Spleen (tissue), 11 donors: ENCODE measurements at regions not wholly inside any gene's neighbourhood (a gene's known extent, or its start where the extent isn't known, plus 50 kb on each side); places are given as distances from the start of the nearest gene placed in this dataset.
"Not testable (repeated sequence)": the region's sequence is repeated elsewhere in the genome, so short reads cannot be mapped to it uniquely, and the experiment has no call there.

Experiments
- DNase-seq: peaks from one replicate; pipeline ENCODE4 v3.0.0-alpha.2; 2020
- H3K27ac ChIP-seq, 8 donors: fragments of 200-600 bp; sonication (generic) in 7 of 8; 1 replicate in 4 of 8; 2 replicates in 4 of 8; pipeline versions ENCODE4 v1.5.0 to v1.8.0; 2016 to 2021; ENCODE audit warnings: inconsistent platforms in 4 of 8, mild to moderate bottlenecking in 4 of 8, moderate library complexity in 1 of 8
- H3K27me3 ChIP-seq, 7 donors: fragments of 200-600 bp; sonication (generic) in 6 of 7; replicated peaks in 1 of 7; 1 replicate in 4 of 7; 2 replicates in 3 of 7; pipeline versions ENCODE4 v1.5.0 to v1.8.0; 2016 to 2021; ENCODE audit warnings: inconsistent platforms in 3 of 7, mild to moderate bottlenecking in 1 of 7
- H3K36me3 ChIP-seq, 6 donors: fragments of 200-600 bp; sonication (generic) in 5 of 6; 1 replicate in 4 of 6; 2 replicates in 2 of 6; pipeline versions ENCODE4 v1.5.0 to v1.8.0; 2016 to 2021; ENCODE audit warnings: inconsistent platforms in 2 of 6
- H3K4me1 ChIP-seq, 6 donors: fragments of 200-600 bp; sonication (generic) in 5 of 6; 1 replicate in 3 of 6; 2 replicates in 3 of 6; pipeline versions ENCODE4 v1.5.0 to v1.8.0; 2016 to 2021; ENCODE audit warnings: inconsistent platforms in 3 of 6
- H3K4me3 ChIP-seq, 8 donors: fragments of 200-600 bp; sonication (generic) in 7 of 8; 1 replicate in 4 of 8; 2 replicates in 4 of 8; pipeline versions ENCODE4 v1.5.0 to v1.8.0; 2016 to 2021; ENCODE audit warnings: inconsistent platforms in 4 of 8, mild to moderate bottlenecking in 4 of 8, moderate library complexity in 2 of 8
- H3K9me3 ChIP-seq, 8 donors: fragments of 200-600 bp; sonication (generic) in 7 of 8; 1 replicate in 4 of 8; 2 replicates in 4 of 8; pipeline versions ENCODE4 v1.5.0 to v1.8.0; 2016 to 2021; ENCODE audit warnings: inconsistent platforms in 4 of 8
- POLR2A ChIP-seq, 3 donors: fragments of 450-650 bp; IDR thresholded peaks; one replicate each; pipeline ENCODE4 v1.5.1; 2017; ENCODE audit warnings: antibody characterized with exemption in 3 of 3, mild to moderate bottlenecking in 1 of 3
- POLR2AphosphoS5 ChIP-seq, 3 donors: sonication (generic); formaldehyde crosslinking; IDR thresholded peaks; one replicate each; pipeline ENCODE4 v1.5.1; 2017; ENCODE audit warnings: antibody characterized with exemption in 3 of 3
- WGBS, 5 donors: extraction: QIAGEN DNeasy Blood & Tissue Kit in 3 of 5; methylation state at CpG; one replicate each; pipeline versions ENCODE4 v1.1.5 to v1.1.7; 2013 to 2018; 5-methylcytosine and 5-hydroxymethylcytosine counted together
- intact Hi-C: fragments of 100-400 bp; cut with DNase I; formaldehyde crosslinking; loops from one replicate; pipeline ENCODE4 v1.15.0; 2023; ENCODE audit warnings: low total_unique reads
- TF ChIP-seq, protein P1 (sequence below), 11 experiments: fragments of 200-600 bp in 7 of 11; fragments of 450-650 bp in 4 of 11; sonication (generic) in 4 of 11; IDR thresholded peaks in 8 of 11; conservative IDR thresholded peaks in 3 of 11; 1 replicate in 7 of 11; 2 replicates in 4 of 11; pipeline versions ENCODE4 v1.4.0 to v1.8.0; 2016 to 2021; ENCODE audit warnings: antibody characterized with exemption in 11 of 11, inconsistent platforms in 4 of 11, mild to moderate bottlenecking in 1 of 11
- donor health status: healthy with polysubstance abuse.
- donor health status: DM: no; HTN: no; CAD: no; lungs with moderate emphysema.
- donor health status: DM: no; HTN: no; CAD: no.
- donor health status: Bipolar disorder and iron deficiency.
- donor health status: healthy.
- donor health status: DM: no; HTN: no; CAD: no.
- donor health status: DM: yes; HTN: yes; CAD: no.

DNA sequence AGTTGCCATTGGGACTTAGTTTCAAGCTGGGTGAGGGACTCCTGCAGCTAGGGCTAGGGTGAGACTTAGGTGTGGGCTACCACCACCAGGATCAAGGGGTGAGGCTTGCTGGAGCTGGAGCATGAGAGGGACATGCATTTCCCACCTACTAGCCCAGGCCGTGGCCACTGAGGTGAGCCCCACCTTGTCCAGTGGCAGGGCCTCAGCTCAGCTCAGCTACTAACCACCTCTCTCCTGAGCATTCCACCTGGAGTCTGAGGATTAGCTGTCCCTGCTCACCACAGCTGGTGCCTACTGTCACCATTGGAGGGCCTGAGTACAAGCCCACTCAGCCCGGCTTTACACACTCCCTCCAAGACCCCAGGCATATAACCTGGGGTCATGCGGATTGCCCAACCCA lies 62.6 kb upstream of the MAGEH1 start:
- Histone ChIP-seq H3K27ac (no peak overlapping the region), H3K9me3 (peaks cover 0 to 9% (median 0%) of the 10 kb centered on the region in 8 donors), H3K36me3 (no peaks in the 10 kb centered on the region), H3K4me1 (no peaks in the 10 kb centered on the region), H3K27me3 (peaks cover 0 to 22% (median 0%) of the 10 kb centered on the region in 7 donors), H3K4me3 (no peak overlapping the region)
- TF ChIP-seq POLR2AphosphoS5 (IDR thresholded peaks at IDR 0.05) (no peak), POLR2A (IDR thresholded peaks at IDR 0.05) (no peak)
- TF ChIP-seq, protein P1, sequence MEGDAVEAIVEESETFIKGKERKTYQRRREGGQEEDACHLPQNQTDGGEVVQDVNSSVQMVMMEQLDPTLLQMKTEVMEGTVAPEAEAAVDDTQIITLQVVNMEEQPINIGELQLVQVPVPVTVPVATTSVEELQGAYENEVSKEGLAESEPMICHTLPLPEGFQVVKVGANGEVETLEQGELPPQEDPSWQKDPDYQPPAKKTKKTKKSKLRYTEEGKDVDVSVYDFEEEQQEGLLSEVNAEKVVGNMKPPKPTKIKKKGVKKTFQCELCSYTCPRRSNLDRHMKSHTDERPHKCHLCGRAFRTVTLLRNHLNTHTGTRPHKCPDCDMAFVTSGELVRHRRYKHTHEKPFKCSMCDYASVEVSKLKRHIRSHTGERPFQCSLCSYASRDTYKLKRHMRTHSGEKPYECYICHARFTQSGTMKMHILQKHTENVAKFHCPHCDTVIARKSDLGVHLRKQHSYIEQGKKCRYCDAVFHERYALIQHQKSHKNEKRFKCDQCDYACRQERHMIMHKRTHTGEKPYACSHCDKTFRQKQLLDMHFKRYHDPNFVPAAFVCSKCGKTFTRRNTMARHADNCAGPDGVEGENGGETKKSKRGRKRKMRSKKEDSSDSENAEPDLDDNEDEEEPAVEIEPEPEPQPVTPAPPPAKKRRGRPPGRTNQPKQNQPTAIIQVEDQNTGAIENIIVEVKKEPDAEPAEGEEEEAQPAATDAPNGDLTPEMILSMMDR (IDR thresholded peaks at IDR 0.05 in 8 of 11, conservative IDR thresholded peaks at IDR 0.05 in 3 of 11), result no peak
- 61 to 100% (median 80%) methylated on average over 2 to 3 of the region's 3 CpGs for WGBS, 5 donors
- intact Hi-C loops, result no loop called here
- no peak for DNase-seq

DNA sequence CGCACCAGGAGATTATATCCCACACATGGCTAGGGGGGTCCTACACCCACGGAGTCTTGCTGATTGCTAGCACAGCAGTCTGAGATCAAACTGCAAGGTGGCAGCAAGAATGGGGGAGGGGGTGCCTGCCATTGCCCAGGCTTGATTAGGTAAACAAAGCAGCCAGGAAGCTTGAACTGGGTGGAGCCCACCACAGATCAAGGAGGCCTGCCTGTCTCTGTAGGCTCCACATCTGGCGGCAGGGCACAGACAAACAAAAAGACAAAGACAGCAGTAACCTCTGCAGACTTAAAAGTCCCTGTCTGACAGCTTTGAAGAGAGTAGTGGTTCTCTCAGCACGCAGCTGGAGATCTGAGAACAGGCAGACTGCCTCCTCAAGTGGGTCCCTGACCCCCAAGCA lies 55.1 kb upstream of the MAGEH1 start:
- DNase-seq, H3K4me1 ChIP-seq, H3K4me3 ChIP-seq, H3K27me3 ChIP-seq, H3K9me3 ChIP-seq, intact Hi-C loops, H3K27ac ChIP-seq, H3K36me3 ChIP-seq: not testable (repeated sequence)
- 51 to 75% (median 55%) methylated on average over 2 to 4 of the region's 4 CpGs for WGBS, 5 donors
